Fibroblast of villous mesenchyme (primary cell): ENCODE measurements at regions not wholly inside any gene's neighbourhood (a gene's known extent, or its start where the extent isn't known, plus 50 kb on each side); places are given as distances from the start of the nearest gene placed in this dataset.
"Not testable (repeated sequence)": the region's sequence is repeated elsewhere in the genome, so short reads cannot be mapped to it uniquely, and the experiment has no call there.

Source experiments
- DNase-seq: peaks from one replicate; pipeline ENCODE4 v3.0.0-alpha.2; 2010; ENCODE audit warnings: low read depth
- H3K4me3 ChIP-seq: 2 replicates; pipeline ENCODE4 v1.5.1; 2011; ENCODE audit warnings: low read depth, mild to moderate bottlenecking, low read length
- CTCF ChIP-seq: IDR thresholded peaks from 2 replicates; pipeline ENCODE4 v1.5.1; 2012; ENCODE audit warnings: low read depth, mild to moderate bottlenecking, low read length; ENCODE audit not compliant: insufficient read depth

GRCh38 chr6:153984811-153985210 is 54.2 kb upstream of the OPRM1 start:
- no peak overlapping the region for H3K4me3 ChIP-seq
- DNase-seq, result no peak
- no peak for TF ChIP-seq CTCF

- H3K4me3 ChIP-seq, result no peak overlapping the region
- no peak for DNase-seq
Observed at GRCh38 chr6:153980171-153980570, 58.9 kb upstream of the OPRM1 start.

GRCh38 chr6:153978911-153979548 is 60.0 kb upstream of the OPRM1 start:
- H3K4me3 ChIP-seq, DNase-seq: not testable (repeated sequence)

More at GRCh38 chr6:153980171-153980570, 58.9 kb upstream of the OPRM1 start:
- no peak for TF ChIP-seq CTCF

GRCh38 chr6:153976921-153977693 is 61.9 kb upstream of the OPRM1 start:
- peak; percentile 10 for DNase-seq
- no peak overlapping the region for H3K4me3 ChIP-seq
- TF ChIP-seq CTCF, result no peak

- peak; percentile 51 for DNase-seq
Observed at GRCh38 chr6:153966001-153966400, 73.0 kb upstream of the OPRM1 start.

GRCh38 chr6:153963352-153963751 is 75.7 kb upstream of the OPRM1 start:
- H3K4me3 ChIP-seq, result no peak overlapping the region
- no peak for TF ChIP-seq CTCF
- no peak for DNase-seq

More at GRCh38 chr6:153966001-153966400, 73.0 kb upstream of the OPRM1 start:
- H3K4me3 ChIP-seq, result no peak overlapping the region
- no peak for TF ChIP-seq CTCF

GRCh38 chr6:153962555-153962954 is 76.5 kb upstream of the OPRM1 start:
- H3K4me3 ChIP-seq, result no peak overlapping the region
- TF ChIP-seq CTCF, result no peak
- no peak for DNase-seq
